Epithelial cell of prostate (primary cell): ENCODE measurements at regions not wholly inside any gene's neighbourhood (a gene's known extent, or its start where the extent isn't known, plus 50 kb on each side); places are given as distances from the start of the nearest gene placed in this dataset.

Experiments
- DNase-seq: peaks from one replicate; pipeline ENCODE4 v3.0.0-alpha.2; 2011; ENCODE audit warnings: low read depth, low spot score
- H3K27ac ChIP-seq: fragments of 450-650 bp; 2 replicates; pipeline ENCODE4 v1.5.1; 2017; ENCODE audit warnings: mild to moderate bottlenecking

- no peak for DNase-seq
- no peak overlapping the region for H3K27ac ChIP-seq
Observed at GRCh38 chr13:47472516-47472915, 528.6 kb downstream of the SUCLA2 start.

GRCh38 chr13:47463726-47464125, 537.3 kb downstream of the SUCLA2 start:
- DNase-seq: no peak
- H3K27ac ChIP-seq: no peak overlapping the region

GRCh38 chr13:47463002-47463401, 538.1 kb downstream of the SUCLA2 start:
- H3K27ac ChIP-seq: no peak overlapping the region
- no peak for DNase-seq

- no peak overlapping the region for H3K27ac ChIP-seq
Observed at GRCh38 chr13:47461816-47462215, 539.3 kb downstream of the SUCLA2 start.

GRCh38 chr13:47459512-47459911, 541.6 kb downstream of the SUCLA2 start:
- DNase-seq: no peak
- H3K27ac ChIP-seq: no peak overlapping the region

More at GRCh38 chr13:47461816-47462215, 539.3 kb downstream of the SUCLA2 start:
- no peak for DNase-seq

GRCh38 chr13:47457626-47458025, 543.4 kb downstream of the SUCLA2 start:
- DNase-seq: no peak

GRCh38 chr13:47455626-47456025, 545.4 kb downstream of the SUCLA2 start:
- H3K27ac ChIP-seq: no peak overlapping the region
- no peak for DNase-seq

More at GRCh38 chr13:47457626-47458025, 543.4 kb downstream of the SUCLA2 start:
- H3K27ac ChIP-seq: no peak overlapping the region

- H3K27ac ChIP-seq: no peak overlapping the region
- DNase-seq: no peak
Observed at GRCh38 chr13:47454986-47455385, 546.1 kb downstream of the SUCLA2 start.

GRCh38 chr13:47437406-47437805, 540.6 kb upstream of the HTR2A start:
- no peak for DNase-seq

GRCh38 chr13:47433461-47434005, 536.7 kb upstream of the HTR2A start:
- DNase-seq: no peak
- H3K27ac ChIP-seq: no peak overlapping the region

More at GRCh38 chr13:47437406-47437805, 540.6 kb upstream of the HTR2A start:
- no peak overlapping the region for H3K27ac ChIP-seq

GRCh38 chr13:47426126-47426849, 529.4 kb upstream of the HTR2A start:
- peak; percentile 3 for DNase-seq
- no peak overlapping the region for H3K27ac ChIP-seq

- H3K27ac ChIP-seq: no peak overlapping the region
- DNase-seq: no peak
Observed at GRCh38 chr13:47421525-47421924, 524.7 kb upstream of the HTR2A start.

- no peak for DNase-seq
- no peak overlapping the region for H3K27ac ChIP-seq
Observed at GRCh38 chr13:47420568-47420967, 523.7 kb upstream of the HTR2A start.

- H3K27ac ChIP-seq: no peak overlapping the region
- DNase-seq: no peak
Observed at GRCh38 chr13:47420020-47420419, 523.2 kb upstream of the HTR2A start.

- H3K27ac ChIP-seq: no peak overlapping the region
- DNase-seq: no peak
Observed at GRCh38 chr13:47418206-47418920, 521.5 kb upstream of the HTR2A start.

GRCh38 chr13:47417485-47417884, 520.6 kb upstream of the HTR2A start:
- H3K27ac ChIP-seq: no peak overlapping the region
- DNase-seq: no peak

GRCh38 chr13:47415048-47415447, 518.2 kb upstream of the HTR2A start:
- no peak for DNase-seq
- H3K27ac ChIP-seq: no peak overlapping the region

GRCh38 chr13:47413526-47413925, 516.7 kb upstream of the HTR2A start:
- DNase-seq: no peak
- H3K27ac ChIP-seq: no peak overlapping the region

GRCh38 chr13:47413112-47413511, 516.3 kb upstream of the HTR2A start:
- no peak for DNase-seq
- H3K27ac ChIP-seq: no peak overlapping the region

GRCh38 chr13:47409778-47410177, 512.9 kb upstream of the HTR2A start:
- DNase-seq: no peak
- H3K27ac ChIP-seq: no peak overlapping the region

GRCh38 chr13:47408546-47409319, 511.9 kb upstream of the HTR2A start:
- no peak for DNase-seq
- no peak overlapping the region for H3K27ac ChIP-seq
